ENCODE measurements at regions not wholly inside any gene's neighbourhood (a gene's known extent, or its start where the extent isn't known, plus 50 kb on each side); places are given as distances from the start of the nearest gene placed in this dataset.

- Histone ChIP-seq H3K9ac (ENCODE audit: insufficient read length) (no peak overlapping the region), H3K4me3 (no peak overlapping the region), H3K36me3 (ENCODE audit: insufficient read depth, low read length) (no peaks in the 10 kb centered on the region), H3K27ac (no peak overlapping the region), H3K9me3 (ENCODE audit: low read depth, low read length) (no peaks in the 10 kb centered on the region)
- no peak for DNase-seq (ENCODE audit: low read depth, low spot score)
- TF ChIP-seq FOXP2 (optimal IDR thresholded peaks at IDR 0.05; ENCODE audit: control extremely low read depth, extremely low read length, insufficient read depth) (no peak), EZH2 (IDR thresholded peaks at IDR 0.05) (no peak), POLR2AphosphoS5 (IDR thresholded peaks at IDR 0.05; ENCODE audit: borderline replicate concordance, low read depth, low read length) (no peak)
These were observed 194.6 kb downstream of the TM9SF2 start for GRCh38 chr13:99695857-99696256.

- no peak overlapping the region for H3K4me3 ChIP-seq
- TF ChIP-seq POLR2AphosphoS5 (IDR thresholded peaks at IDR 0.05; ENCODE audit: borderline replicate concordance, low read depth, low read length) (no peak), EZH2 (IDR thresholded peaks at IDR 0.05) (no peak), FOXP2 (optimal IDR thresholded peaks at IDR 0.05; ENCODE audit: control extremely low read depth, extremely low read length, insufficient read depth) (no peak)
- H3K36me3 ChIP-seq (ENCODE audit: insufficient read depth, low read length): no peaks in the 10 kb centered on the region
- H3K27ac ChIP-seq: no peak overlapping the region
- H3K9ac ChIP-seq (ENCODE audit: insufficient read length): no peak overlapping the region
- H3K9me3 ChIP-seq (ENCODE audit: low read depth, low read length): no peaks in the 10 kb centered on the region
- DNase-seq (ENCODE audit: low read depth, low spot score): no peak
These were observed 192.8 kb downstream of the TM9SF2 start for GRCh38 chr13:99693852-99694611.

- TF ChIP-seq POLR2AphosphoS5 (IDR thresholded peaks at IDR 0.05; ENCODE audit: borderline replicate concordance, low read depth, low read length): no peak
- TF ChIP-seq EZH2 (IDR thresholded peaks at IDR 0.05): no peak
- no peak for TF ChIP-seq FOXP2 (optimal IDR thresholded peaks at IDR 0.05; ENCODE audit: control extremely low read depth, extremely low read length, insufficient read depth)
- Histone ChIP-seq H3K36me3 (ENCODE audit: insufficient read depth, low read length) (no peaks in the 10 kb centered on the region), H3K27ac (no peak overlapping the region), H3K9ac (ENCODE audit: insufficient read length) (no peak overlapping the region), H3K9me3 (ENCODE audit: low read depth, low read length) (no peaks in the 10 kb centered on the region), H3K4me3 (no peak overlapping the region)
- no peak for DNase-seq (ENCODE audit: low read depth, low spot score)
These were observed 192.1 kb downstream of the TM9SF2 start for GRCh38 chr13:99693351-99693750.

GRCh38 chr13:99692854-99693253 is 191.6 kb downstream of the TM9SF2 start:
- no peak overlapping the region for H3K4me3 ChIP-seq
- H3K9ac ChIP-seq (ENCODE audit: insufficient read length): no peak overlapping the region
- H3K27ac ChIP-seq: no peak overlapping the region
- no peaks in the 10 kb centered on the region for H3K36me3 ChIP-seq (ENCODE audit: insufficient read depth, low read length)
- DNase-seq (ENCODE audit: low read depth, low spot score): no peak
- H3K9me3 ChIP-seq (ENCODE audit: low read depth, low read length): no peaks in the 10 kb centered on the region
- TF ChIP-seq EZH2 (IDR thresholded peaks at IDR 0.05) (no peak), POLR2AphosphoS5 (IDR thresholded peaks at IDR 0.05; ENCODE audit: borderline replicate concordance, low read depth, low read length) (no peak), FOXP2 (optimal IDR thresholded peaks at IDR 0.05; ENCODE audit: control extremely low read depth, extremely low read length, insufficient read depth) (no peak)

- Histone ChIP-seq H3K36me3 (ENCODE audit: insufficient read depth, low read length) (no peaks in the 10 kb centered on the region), H3K4me3 (no peak overlapping the region), H3K9me3 (ENCODE audit: low read depth, low read length) (no peaks in the 10 kb centered on the region), H3K9ac (ENCODE audit: insufficient read length) (no peak overlapping the region), H3K27ac (no peak overlapping the region)
- no peak for TF ChIP-seq POLR2AphosphoS5 (IDR thresholded peaks at IDR 0.05; ENCODE audit: borderline replicate concordance, low read depth, low read length)
- TF ChIP-seq FOXP2 (optimal IDR thresholded peaks at IDR 0.05; ENCODE audit: control extremely low read depth, extremely low read length, insufficient read depth): no peak
- DNase-seq (ENCODE audit: low read depth, low spot score): no peak
These were observed 190.3 kb downstream of the TM9SF2 start for GRCh38 chr13:99691552-99691951.

GRCh38 chr13:99690426-99691174 is 189.3 kb downstream of the TM9SF2 start:
- Histone ChIP-seq H3K4me3 (no peak overlapping the region), H3K9me3 (ENCODE audit: low read depth, low read length) (no peaks in the 10 kb centered on the region), H3K27ac (no peak overlapping the region), H3K9ac (ENCODE audit: insufficient read length) (no peak overlapping the region), H3K36me3 (ENCODE audit: insufficient read depth, low read length) (no peaks in the 10 kb centered on the region)
- TF ChIP-seq POLR2AphosphoS5 (IDR thresholded peaks at IDR 0.05; ENCODE audit: borderline replicate concordance, low read depth, low read length) (no peak), FOXP2 (optimal IDR thresholded peaks at IDR 0.05; ENCODE audit: control extremely low read depth, extremely low read length, insufficient read depth) (no peak), EZH2 (IDR thresholded peaks at IDR 0.05) (no peak)
- DNase-seq (ENCODE audit: low read depth, low spot score): no peak

GRCh38 chr13:99689955-99690354 is 188.7 kb downstream of the TM9SF2 start:
- Histone ChIP-seq H3K9ac (ENCODE audit: insufficient read length) (no peak overlapping the region), H3K9me3 (ENCODE audit: low read depth, low read length) (no peaks in the 10 kb centered on the region), H3K27ac (no peak overlapping the region), H3K4me3 (no peak overlapping the region), H3K36me3 (ENCODE audit: insufficient read depth, low read length) (no peaks in the 10 kb centered on the region)
- no peak for TF ChIP-seq FOXP2 (optimal IDR thresholded peaks at IDR 0.05; ENCODE audit: control extremely low read depth, extremely low read length, insufficient read depth)
- TF ChIP-seq POLR2AphosphoS5 (IDR thresholded peaks at IDR 0.05; ENCODE audit: borderline replicate concordance, low read depth, low read length): no peak
- TF ChIP-seq EZH2 (IDR thresholded peaks at IDR 0.05): no peak
- DNase-seq (ENCODE audit: low read depth, low spot score): no peak

GRCh38 chr13:99688776-99689175 is 187.5 kb downstream of the TM9SF2 start:
- Histone ChIP-seq H3K4me3 (no peak overlapping the region), H3K27ac (peak overlapping the region; percentile 83; the same call in 1 of the 2 replicates), H3K9ac (ENCODE audit: insufficient read length) (no peak overlapping the region)

More at GRCh38 chr13:99688776-99689175, 187.5 kb downstream of the TM9SF2 start:
- no peak for DNase-seq (ENCODE audit: low read depth, low spot score)
- H3K9me3 ChIP-seq (ENCODE audit: low read depth, low read length): no peaks in the 10 kb centered on the region
- no peaks in the 10 kb centered on the region for H3K36me3 ChIP-seq (ENCODE audit: insufficient read depth, low read length)
- TF ChIP-seq FOXP2 (optimal IDR thresholded peaks at IDR 0.05; ENCODE audit: control extremely low read depth, extremely low read length, insufficient read depth): no peak
- no peak for TF ChIP-seq POLR2AphosphoS5 (IDR thresholded peaks at IDR 0.05; ENCODE audit: borderline replicate concordance, low read depth, low read length)

Measured in SK-N-MC (cell line).